Gastrocnemius medialis (tissue), 4 donors: ENCODE measurements at regions not wholly inside any gene's neighbourhood (a gene's known extent, or its start where the extent isn't known, plus 50 kb on each side); places are given as distances from the start of the nearest gene placed in this dataset.

Experiments used
- POLR2A ChIP-seq, 2 donors: fragments of 450-650 bp; IDR thresholded peaks; one replicate each; pipeline ENCODE4 v1.6.1; 2017; ENCODE audit warnings: antibody characterized with exemption in 2 of 2, mild to moderate bottlenecking in 2 of 2, moderate library complexity in 2 of 2
- TF ChIP-seq, protein P1 (sequence below), 5 experiments: fragments of 450-650 bp in 3 of 5; fragments of 200-600 bp in 2 of 5; sonication (generic) in 2 of 5; IDR thresholded peaks in 4 of 5; conservative IDR thresholded peaks in 1 of 5; 1 replicate in 4 of 5; 2 replicates in 1 of 5; pipeline ENCODE4 v1.5.1; 2016 to 2019; ENCODE audit warnings: antibody characterized with exemption in 5 of 5, mild to moderate bottlenecking in 3 of 5, moderate library complexity in 3 of 5

DNA sequence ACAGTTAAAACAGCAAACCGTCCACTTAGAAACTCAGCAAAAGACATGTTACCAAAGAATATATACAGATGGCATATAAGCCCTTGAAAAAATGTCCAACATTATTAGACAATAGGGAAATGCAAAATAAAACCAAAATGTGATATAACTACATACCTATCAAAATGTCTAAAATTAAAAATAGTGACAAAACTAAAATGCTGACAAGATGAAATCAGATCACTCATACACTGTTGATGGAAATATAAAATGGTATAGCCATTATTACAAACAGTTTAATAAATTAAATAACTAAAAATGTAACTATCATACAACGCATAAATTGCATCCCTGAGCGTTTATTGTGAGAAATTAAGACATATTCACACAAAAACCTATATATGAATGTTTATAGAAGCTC is 939.7 kb upstream of the ZWINT start:
- no peak for TF ChIP-seq POLR2A (IDR thresholded peaks at IDR 0.05)
- TF ChIP-seq, protein P1, sequence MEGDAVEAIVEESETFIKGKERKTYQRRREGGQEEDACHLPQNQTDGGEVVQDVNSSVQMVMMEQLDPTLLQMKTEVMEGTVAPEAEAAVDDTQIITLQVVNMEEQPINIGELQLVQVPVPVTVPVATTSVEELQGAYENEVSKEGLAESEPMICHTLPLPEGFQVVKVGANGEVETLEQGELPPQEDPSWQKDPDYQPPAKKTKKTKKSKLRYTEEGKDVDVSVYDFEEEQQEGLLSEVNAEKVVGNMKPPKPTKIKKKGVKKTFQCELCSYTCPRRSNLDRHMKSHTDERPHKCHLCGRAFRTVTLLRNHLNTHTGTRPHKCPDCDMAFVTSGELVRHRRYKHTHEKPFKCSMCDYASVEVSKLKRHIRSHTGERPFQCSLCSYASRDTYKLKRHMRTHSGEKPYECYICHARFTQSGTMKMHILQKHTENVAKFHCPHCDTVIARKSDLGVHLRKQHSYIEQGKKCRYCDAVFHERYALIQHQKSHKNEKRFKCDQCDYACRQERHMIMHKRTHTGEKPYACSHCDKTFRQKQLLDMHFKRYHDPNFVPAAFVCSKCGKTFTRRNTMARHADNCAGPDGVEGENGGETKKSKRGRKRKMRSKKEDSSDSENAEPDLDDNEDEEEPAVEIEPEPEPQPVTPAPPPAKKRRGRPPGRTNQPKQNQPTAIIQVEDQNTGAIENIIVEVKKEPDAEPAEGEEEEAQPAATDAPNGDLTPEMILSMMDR (IDR thresholded peaks at IDR 0.05 in 4 of 5, conservative IDR thresholded peaks at IDR 0.05 in 1 of 5): no peak
